HG03354 (cell line): ENCODE measurements at regions not wholly inside any gene's neighbourhood (a gene's known extent, or its start where the extent isn't known, plus 50 kb on each side); places are given as distances from the start of the nearest gene placed in this dataset.
A peak's percentile ranks its signal among the peaks of the same experiment; 100 is the strongest.
"Not testable (repeated sequence)": the region's sequence is repeated elsewhere in the genome, so short reads cannot be mapped to it uniquely, and the experiment has no call there.

Experiments used
- ATAC-seq: cut with Tn5 transposase; IDR thresholded peaks from one replicate; pipeline ENCODE4 v1.9.1; 2021; ENCODE audit warnings: mild to moderate bottlenecking; ENCODE audit not compliant: unreplicated experiment, poor library complexity, severe bottlenecking

DNA sequence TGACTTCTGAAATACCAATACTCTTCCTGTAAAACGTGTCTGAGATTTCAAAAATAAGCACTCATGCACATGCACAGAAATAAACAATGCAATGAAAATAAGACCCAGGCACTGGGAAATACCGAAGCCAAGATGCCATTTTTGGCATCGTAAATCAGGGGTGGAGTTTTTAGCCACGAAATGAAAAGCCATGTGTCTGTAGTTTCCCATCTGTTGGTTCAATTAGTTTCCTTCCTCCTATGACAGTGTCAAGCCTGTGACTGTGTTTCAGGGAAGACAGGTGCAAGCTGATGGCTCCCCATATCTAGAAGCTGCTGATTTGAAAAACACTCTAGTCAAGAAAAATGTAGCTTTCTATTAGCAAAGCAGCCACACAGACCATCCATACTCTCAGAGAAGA, 480.4 kb upstream of the CAMK1G start:
- ATAC-seq, result peak; percentile 55

GRCh38 chr1:209104646-209105045, 478.9 kb upstream of the CAMK1G start:
- ATAC-seq, result no peak

GRCh38 chr1:209105701-209106100, 477.8 kb upstream of the CAMK1G start:
- no peak for ATAC-seq

DNA sequence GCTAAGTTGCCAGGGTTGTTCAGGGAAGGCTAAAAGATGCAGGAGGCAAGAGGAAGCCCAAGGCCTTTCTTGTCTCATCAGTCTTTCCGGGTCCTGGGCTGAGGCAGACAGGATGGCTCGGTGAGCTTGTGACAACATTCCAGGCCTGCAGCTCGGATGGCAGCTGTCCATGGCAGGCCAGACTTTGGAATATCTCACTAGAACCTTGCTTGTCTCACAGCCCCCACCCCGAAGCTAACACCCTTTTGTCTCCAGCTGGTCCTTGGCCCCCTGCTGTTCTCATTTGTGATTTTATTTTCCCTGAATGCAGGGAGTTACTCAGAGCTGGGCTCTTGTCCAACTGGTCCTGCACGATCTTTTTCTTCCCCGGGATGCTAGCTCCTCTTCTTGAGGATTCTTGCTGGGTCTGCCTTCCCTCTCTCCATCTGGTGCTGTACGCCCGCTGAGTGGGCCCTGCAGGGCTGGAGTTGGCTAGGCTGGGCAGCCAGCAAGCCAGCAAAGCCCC, 477.2 kb upstream of the CAMK1G start:
- no peak for ATAC-seq

DNA sequence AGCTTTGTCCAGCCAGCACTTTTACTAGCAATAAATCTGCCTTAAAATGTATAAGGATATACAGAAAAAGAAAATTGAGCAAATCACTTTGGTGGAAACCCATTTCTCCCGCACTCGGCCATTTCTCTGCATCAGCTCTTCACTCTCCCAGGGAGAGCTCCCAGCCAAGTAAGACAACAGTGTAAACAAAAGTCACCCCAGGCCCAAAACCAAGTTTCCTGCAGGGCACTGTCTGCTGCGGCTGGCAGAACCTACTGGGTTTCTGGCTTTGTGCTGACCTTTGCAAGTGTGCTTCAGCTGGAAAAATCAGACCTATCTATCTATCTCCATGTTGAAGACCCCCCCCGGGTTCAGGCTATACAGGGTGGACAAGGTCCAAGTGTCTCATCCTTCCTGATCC, 476.7 kb upstream of the CAMK1G start:
- no peak for ATAC-seq

GRCh38 chr1:209107535-209107934, 476.0 kb upstream of the CAMK1G start:
- peak; percentile 66 for ATAC-seq

DNA sequence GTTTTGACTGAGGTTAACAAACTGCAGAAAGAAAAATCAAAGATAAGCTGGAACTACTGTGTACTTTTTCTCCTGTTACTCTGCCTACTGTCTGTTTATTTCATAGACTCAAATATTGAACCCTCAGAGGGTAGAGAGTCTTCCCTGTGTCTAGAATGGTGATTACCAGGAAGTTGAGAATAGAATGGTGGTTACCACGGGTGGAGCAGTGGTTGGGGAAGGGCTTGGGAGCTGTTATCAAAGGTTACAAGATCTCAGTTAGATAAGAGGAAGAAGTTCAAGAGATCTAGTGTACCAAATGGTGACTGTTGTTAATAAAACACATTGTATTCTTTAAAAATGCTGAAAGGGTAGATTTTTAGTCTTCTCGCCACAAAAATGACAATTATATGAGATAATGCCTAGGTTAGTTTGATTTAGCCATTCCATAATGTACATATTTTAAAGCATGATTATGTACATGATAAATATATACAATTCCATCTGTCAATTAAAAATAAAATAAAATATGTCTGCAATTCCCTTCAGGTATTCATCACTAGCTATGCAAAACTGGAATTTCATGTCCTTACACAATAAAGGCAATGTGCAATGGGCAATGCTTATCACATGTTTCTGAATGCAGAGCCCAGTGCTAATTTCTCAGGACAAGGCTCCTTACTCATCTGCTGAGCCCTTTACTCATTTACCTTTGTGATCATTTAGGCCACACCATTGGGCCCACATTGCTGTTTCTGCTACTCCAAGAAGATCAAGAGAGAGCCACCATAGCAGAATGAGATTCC, 474.3 kb upstream of the CAMK1G start:
- ATAC-seq, result no peak

GRCh38 chr1:209113521-209113920, 470.0 kb upstream of the CAMK1G start:
- no peak for ATAC-seq

GRCh38 chr1:209116705-209117104, 466.8 kb upstream of the CAMK1G start:
- ATAC-seq, result no peak

GRCh38 chr1:209123601-209124000, 459.9 kb upstream of the CAMK1G start:
- ATAC-seq, result no peak

DNA sequence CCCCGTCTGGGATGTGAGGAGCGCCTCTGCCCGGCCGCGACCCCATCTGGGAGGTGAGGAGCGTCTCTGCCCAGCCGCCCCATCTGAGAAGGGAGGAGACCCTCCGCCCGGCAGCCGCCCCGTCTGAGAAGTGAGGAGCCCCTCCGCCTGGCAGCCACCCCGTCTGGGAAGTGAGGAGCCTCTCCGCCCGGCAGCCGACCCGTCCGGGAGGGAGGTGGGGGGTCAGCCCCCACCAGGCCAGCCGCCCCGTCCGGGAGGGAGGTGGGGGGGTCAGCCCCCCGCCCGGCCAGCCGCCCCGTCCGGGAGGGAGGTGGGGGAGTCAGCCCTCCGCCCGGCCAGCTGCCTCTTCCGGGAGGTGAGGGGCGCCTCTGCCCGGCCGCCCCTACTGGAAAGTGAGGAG, 454.4 kb upstream of the CAMK1G start:
- ATAC-seq, result not testable (repeated sequence)

DNA sequence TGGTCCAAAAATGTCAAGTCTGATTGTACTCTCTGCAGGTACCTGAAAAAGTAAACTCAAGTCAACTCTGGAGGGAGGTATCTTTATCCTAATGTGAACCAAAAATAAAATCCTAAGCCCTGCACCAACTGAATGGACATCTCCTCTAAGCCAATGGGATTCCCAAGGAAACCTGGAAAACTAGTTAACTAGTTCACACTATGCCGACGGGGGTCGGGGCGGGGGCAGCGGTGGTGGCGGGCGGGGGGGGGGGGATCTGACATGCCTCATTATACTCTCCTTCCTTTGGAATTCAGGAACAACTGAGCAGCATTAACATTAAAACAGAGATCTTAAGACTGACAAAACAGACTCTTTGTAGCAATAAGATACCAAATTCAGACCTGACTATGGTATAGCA, 452.6 kb upstream of the CAMK1G start:
- ATAC-seq, result no peak

DNA sequence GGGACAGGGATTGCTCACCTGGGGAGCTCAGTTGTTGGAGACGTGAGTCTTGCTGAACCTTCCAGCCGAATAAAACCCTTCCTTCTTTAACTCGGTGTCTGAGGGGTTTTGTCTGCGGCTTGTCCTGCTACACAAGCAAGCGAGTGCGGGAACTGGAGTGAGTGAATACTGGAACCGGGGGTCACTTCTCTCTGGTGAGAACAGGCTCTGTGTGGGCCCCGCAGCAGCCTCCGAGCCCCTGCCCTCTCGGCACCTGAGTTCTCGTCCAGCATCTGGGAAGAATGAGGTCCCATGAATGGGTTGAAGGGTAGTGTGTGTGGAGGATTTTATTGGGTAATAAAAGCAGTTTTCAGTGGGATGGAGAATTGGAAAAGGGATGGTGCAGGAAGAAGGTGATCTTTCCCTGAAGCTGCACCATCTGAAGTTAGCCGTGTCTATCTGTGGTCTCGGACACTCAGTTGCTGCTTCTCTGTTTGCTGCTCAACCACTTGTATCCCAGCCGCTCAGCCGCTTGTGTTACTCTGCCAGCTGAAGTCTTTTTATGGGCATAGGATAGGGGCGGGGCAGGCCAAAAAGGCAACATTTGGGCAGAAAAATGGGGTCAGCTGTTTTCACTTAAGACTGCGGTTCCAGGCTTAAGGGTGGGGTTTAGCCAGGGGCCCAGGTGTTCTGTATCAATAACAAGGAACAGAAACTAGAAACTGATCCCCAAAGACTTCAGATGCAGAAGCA, 450.6 kb upstream of the CAMK1G start:
- ATAC-seq, result no peak

- no peak for ATAC-seq
Observed at GRCh38 chr1:209134001-209134400, 449.5 kb upstream of the CAMK1G start.

GRCh38 chr1:209143916-209144315, 439.6 kb upstream of the CAMK1G start:
- no peak for ATAC-seq

DNA sequence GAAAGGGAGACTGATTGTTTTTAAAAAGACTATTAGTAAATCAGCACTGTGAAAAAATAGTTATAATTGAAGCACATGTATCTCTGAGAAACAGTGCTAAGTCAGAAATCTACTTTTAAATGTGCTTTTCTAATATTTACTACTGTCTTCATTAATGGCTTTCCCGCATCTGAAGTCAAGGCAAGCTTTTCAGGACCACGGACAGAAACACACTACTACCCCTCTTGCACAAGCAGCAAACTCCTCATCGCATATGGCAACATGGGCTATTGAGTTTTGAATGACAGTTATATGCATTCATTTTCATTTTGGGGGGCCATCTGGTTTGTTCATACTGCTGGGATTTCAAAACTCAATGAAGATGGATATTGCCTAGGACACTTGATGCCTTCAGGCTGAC, 433.4 kb upstream of the CAMK1G start:
- no peak for ATAC-seq

DNA sequence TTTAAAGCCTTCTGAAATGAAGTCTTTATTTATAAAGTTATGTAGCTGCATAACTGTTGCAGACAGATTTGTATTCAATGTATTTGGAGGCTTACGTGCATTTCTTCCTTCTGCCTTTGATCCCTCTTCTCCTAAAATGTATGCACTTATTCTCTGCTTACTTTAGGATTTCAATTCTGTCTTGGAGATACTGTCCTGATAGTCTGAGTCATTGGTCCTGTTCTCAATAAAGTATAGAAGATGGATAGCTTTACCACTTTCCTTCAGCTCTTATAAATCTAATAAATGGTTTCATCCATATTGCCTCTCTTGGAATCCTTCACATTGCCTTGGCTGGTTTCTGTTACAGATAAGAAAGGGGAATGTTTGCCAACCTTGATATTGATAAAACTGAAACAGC, 430.1 kb upstream of the CAMK1G start:
- ATAC-seq, result no peak

GRCh38 chr1:209154912-209155311, 428.6 kb upstream of the CAMK1G start:
- ATAC-seq, result no peak

DNA sequence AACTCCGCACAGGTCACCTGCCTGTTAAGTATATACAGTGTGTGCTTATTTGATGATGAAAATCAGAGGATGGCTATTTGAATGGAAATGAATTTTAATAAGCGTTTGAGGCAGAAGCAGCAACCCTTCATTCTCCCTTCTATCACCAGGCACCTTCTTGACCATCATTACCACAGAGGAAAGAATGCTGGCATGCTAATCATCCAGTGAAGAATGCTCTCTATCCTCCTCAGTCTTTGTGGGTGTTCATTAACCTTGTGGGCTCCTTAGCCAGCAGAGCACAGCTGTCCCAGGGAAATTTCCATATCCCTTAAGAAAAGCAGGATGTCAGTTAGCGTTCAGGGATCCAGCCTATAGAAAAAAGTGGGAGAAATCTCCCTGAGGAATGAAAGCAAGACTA, 428.0 kb upstream of the CAMK1G start:
- no peak for ATAC-seq

DNA sequence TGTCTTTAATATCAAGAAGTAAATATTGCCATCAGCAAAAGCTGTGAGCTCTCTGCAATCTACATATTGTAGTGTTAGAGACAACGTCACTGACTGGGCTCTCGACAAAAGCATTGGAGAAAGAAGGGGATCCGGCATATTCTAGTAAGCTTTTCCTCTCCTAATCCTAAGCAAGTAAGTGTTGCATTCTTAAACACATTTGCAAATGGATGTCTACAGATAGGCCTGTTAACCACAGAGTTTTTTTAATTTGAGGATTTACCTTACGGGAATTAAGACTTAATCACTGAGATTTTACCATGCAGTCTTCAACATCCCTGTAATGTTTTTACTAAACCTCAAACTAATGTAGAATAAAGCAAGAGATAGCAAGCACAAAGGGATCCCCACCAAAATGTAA, 426.5 kb upstream of the CAMK1G start:
- ATAC-seq, result no peak

DNA sequence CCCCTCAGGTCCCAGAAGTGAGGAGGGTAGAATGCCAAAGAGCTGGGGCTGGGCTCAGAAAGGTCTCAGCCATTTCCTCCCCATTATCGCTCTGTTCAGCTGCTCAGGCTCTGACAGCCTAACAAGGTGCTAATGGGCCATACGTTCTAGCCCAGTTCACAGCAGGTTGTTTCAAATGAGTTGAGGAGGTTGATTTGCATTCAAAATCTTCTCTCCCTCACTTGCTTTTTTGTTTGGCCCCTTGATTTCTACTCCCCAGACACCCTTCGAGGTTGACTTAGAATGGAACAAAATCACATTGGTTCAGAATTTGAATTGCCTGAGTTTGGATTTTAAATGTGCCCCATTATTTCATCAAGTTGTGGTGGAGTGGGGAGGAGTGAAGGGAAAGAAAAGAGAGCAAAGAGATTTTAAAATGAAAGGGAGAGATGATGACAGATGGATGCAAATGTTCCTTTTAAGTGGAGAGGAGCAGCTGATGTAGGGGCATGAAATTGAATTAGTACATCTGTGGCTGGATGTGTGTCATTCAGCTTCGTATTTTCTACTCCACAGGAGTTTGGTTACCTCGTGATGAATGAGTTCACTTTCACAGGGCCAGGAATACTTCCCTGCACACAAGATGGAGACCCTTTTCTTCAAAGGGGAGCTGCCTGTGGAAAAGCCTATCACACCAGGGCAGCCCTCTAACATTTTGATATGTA, 425.8 kb upstream of the CAMK1G start:
- no peak for ATAC-seq
